ENCODE measurements at regions not wholly inside any gene's neighbourhood (a gene's known extent, or its start where the extent isn't known, plus 50 kb on each side); places are given as distances from the start of the nearest gene placed in this dataset.

DNA sequence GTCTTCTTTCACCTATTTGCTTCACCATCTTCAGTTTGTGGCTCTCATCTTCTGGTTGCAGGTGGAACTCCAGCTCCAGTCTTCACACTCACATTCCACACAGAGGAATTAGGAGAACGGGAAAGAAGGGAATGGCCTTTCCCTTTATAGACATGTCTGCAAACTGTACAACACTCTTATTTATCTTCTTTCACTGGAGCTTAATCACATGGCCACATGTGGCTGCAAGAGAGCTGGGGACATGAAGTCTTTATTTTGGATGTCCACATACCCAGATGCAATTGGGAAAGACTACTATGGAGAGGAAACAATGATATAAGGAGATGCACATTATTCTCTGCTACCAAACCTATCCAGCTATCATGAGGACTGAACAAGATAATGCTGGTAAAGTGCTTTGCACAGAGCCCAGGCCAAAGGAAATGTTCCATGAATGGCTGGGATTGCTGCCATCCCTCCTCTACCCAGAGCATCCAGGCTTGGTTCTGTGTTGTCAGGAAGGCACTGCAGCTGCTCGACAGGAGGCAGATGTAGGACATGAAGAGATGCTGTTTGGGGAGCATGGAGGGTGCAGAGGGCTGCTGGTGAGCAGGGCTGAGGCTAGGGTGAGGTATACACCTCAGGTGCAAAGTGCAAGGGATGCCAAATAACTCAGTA is 183.8 kb upstream of the TBX20 start:
- no peaks in the 10 kb centered on the region for H3K36me3 ChIP-seq (ENCODE audit: control insufficient read depth in 2 of 2, insufficient read depth in 2 of 2, low read length in 1 of 2)
- no peak overlapping the region for H3K27ac ChIP-seq (ENCODE audit: low read depth in 2 of 2, low read length in 1 of 2)
- H3K4me1 ChIP-seq (ENCODE audit: control insufficient read depth in 2 of 2, insufficient read depth in 2 of 2, low read length in 1 of 2) = no peaks in the 10 kb centered on the region
- no peak overlapping the region for H3K4me3 ChIP-seq (ENCODE audit: low read depth in 1 of 2, low read length in 2 of 2)
- WGBS, 2 donors = 74 to 75% methylated on average over 2 of the region's 2 CpGs
- H3K9me3 ChIP-seq (ENCODE audit: control insufficient read depth in 2 of 2, insufficient read depth in 1 of 2, low read depth in 1 of 2, low read length in 1 of 2) = no peaks in the 10 kb centered on the region
- H3K27me3 ChIP-seq (ENCODE audit: control insufficient read depth in 1 of 2, insufficient read depth in 2 of 2, low read length in 2 of 2) = no peaks in the 10 kb centered on the region

DNA sequence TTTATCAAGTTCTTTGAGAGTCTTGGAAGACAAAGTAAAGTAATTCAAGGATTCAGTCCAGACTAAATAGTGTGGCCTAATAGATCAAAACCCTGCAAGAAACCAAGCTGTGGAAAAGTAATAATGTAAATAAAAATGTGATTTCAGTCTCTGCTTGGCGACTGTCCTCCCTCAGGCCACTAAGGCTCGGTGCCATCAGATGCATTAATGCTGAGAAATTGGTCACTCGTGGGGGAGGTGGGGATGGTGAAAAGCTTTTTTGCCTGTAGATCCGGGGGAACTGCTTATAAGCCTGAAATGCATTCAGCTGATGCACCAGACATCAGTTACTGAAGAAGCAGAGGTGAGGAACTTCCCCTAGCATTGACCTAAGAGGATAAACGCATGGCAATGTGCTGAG is 182.6 kb upstream of the TBX20 start:
- Histone ChIP-seq H3K4me1 (ENCODE audit: control insufficient read depth in 2 of 2, insufficient read depth in 2 of 2, low read length in 1 of 2) (no peaks in the 10 kb centered on the region), H3K9me3 (ENCODE audit: control insufficient read depth in 2 of 2, insufficient read depth in 1 of 2, low read depth in 1 of 2, low read length in 1 of 2) (no peaks in the 10 kb centered on the region), H3K27ac (ENCODE audit: low read depth in 2 of 2, low read length in 1 of 2) (no peak overlapping the region), H3K4me3 (ENCODE audit: low read depth in 1 of 2, low read length in 2 of 2) (no peak overlapping the region), H3K27me3 (ENCODE audit: control insufficient read depth in 1 of 2, insufficient read depth in 2 of 2, low read length in 2 of 2) (no peaks in the 10 kb centered on the region), H3K36me3 (ENCODE audit: control insufficient read depth in 2 of 2, insufficient read depth in 2 of 2, low read length in 1 of 2) (no peaks in the 10 kb centered on the region)
- 56 to 68% methylated on average over 5 of the region's 5 CpGs for WGBS, 2 donors

DNA sequence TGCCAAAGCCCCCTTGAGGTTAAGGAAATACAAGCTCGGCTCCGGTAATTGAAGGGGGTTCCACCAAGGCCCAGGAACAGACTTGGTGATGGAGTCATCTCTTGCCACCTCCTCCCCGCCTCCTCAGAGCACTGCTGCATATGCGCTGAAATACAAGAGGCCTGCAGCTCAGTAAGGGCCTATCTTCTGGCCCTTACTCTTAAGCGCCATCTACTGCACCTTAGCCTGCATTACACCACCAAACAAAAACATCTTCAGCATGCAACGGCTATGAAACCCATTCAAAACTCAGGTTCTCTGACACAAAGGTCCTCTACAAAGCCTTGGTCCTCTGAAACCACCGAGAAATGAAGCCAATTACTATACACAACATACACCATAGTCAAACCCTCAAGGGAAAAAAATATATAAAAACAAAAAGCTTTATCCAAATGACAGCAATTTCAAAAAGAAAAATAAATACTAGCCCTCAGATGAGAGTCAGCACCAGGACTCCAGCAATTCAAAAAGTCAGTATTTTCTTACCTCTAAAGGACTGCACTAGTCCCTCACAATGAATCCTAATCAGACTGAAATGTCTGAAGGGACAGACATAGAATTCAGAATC is 176.8 kb upstream of the TBX20 start:
- 63 to 66% methylated on average over 7 of the region's 7 CpGs for WGBS, 2 donors
- H3K9me3 ChIP-seq (ENCODE audit: control insufficient read depth in 2 of 2, insufficient read depth in 1 of 2, low read depth in 1 of 2, low read length in 1 of 2) = peaks cover 0 to 3% of the 10 kb centered on the region in 2 donors
- H3K27ac ChIP-seq (ENCODE audit: low read depth in 2 of 2, low read length in 1 of 2) = no peak overlapping the region

GRCh38 chr7:35424869-35425495 is 171.1 kb upstream of the TBX20 start:
- H3K36me3 ChIP-seq (ENCODE audit: control insufficient read depth in 2 of 2, insufficient read depth in 2 of 2, low read length in 1 of 2) = no peaks in the 10 kb centered on the region
- H3K27me3 ChIP-seq (ENCODE audit: control insufficient read depth in 1 of 2, insufficient read depth in 2 of 2, low read length in 2 of 2) = no peaks in the 10 kb centered on the region
- no peaks in the 10 kb centered on the region for H3K4me1 ChIP-seq (ENCODE audit: control insufficient read depth in 2 of 2, insufficient read depth in 2 of 2, low read length in 1 of 2)
- 44 to 49% methylated on average over 4 of the region's 4 CpGs for WGBS, 2 donors
- peaks cover 0 to 3% of the 10 kb centered on the region in 2 donors for H3K9me3 ChIP-seq (ENCODE audit: control insufficient read depth in 2 of 2, insufficient read depth in 1 of 2, low read depth in 1 of 2, low read length in 1 of 2)
- H3K27ac ChIP-seq (ENCODE audit: low read depth in 2 of 2, low read length in 1 of 2) = no peak overlapping the region
- H3K4me3 ChIP-seq (ENCODE audit: low read depth in 1 of 2, low read length in 2 of 2) = no peak overlapping the region

More for the DNA sequence above, 176.8 kb upstream of the TBX20 start:
- H3K36me3 ChIP-seq (ENCODE audit: control insufficient read depth in 2 of 2, insufficient read depth in 2 of 2, low read length in 1 of 2) = no peaks in the 10 kb centered on the region
- no peak overlapping the region for H3K4me3 ChIP-seq (ENCODE audit: low read depth in 1 of 2, low read length in 2 of 2)
- H3K4me1 ChIP-seq (ENCODE audit: control insufficient read depth in 2 of 2, insufficient read depth in 2 of 2, low read length in 1 of 2) = no peaks in the 10 kb centered on the region
- H3K27me3 ChIP-seq (ENCODE audit: control insufficient read depth in 1 of 2, insufficient read depth in 2 of 2, low read length in 2 of 2) = no peaks in the 10 kb centered on the region

- no peak overlapping the region for H3K4me3 ChIP-seq (ENCODE audit: low read depth in 1 of 2, low read length in 2 of 2)
- no peaks in the 10 kb centered on the region for H3K4me1 ChIP-seq (ENCODE audit: control insufficient read depth in 2 of 2, insufficient read depth in 2 of 2, low read length in 1 of 2)
- H3K27me3 ChIP-seq (ENCODE audit: control insufficient read depth in 1 of 2, insufficient read depth in 2 of 2, low read length in 2 of 2) = no peaks in the 10 kb centered on the region
- WGBS, 2 donors = 77 to 78% methylated on average over 4 of the region's 4 CpGs
- no peaks in the 10 kb centered on the region for H3K36me3 ChIP-seq (ENCODE audit: control insufficient read depth in 2 of 2, insufficient read depth in 2 of 2, low read length in 1 of 2)
- no peak overlapping the region for H3K27ac ChIP-seq (ENCODE audit: low read depth in 2 of 2, low read length in 1 of 2)
- H3K9me3 ChIP-seq (ENCODE audit: control insufficient read depth in 2 of 2, insufficient read depth in 1 of 2, low read depth in 1 of 2, low read length in 1 of 2) = peaks cover 0 to 1% of the 10 kb centered on the region in 2 donors
These were observed 170.5 kb upstream of the TBX20 start for GRCh38 chr7:35424440-35424839.

GRCh38 chr7:35422715-35423114 is 168.8 kb upstream of the TBX20 start:
- Histone ChIP-seq H3K27ac (ENCODE audit: low read depth in 2 of 2, low read length in 1 of 2) (no peak overlapping the region), H3K9me3 (ENCODE audit: control insufficient read depth in 2 of 2, insufficient read depth in 1 of 2, low read depth in 1 of 2, low read length in 1 of 2) (no peaks in the 10 kb centered on the region), H3K4me1 (ENCODE audit: control insufficient read depth in 2 of 2, insufficient read depth in 2 of 2, low read length in 1 of 2) (no peaks in the 10 kb centered on the region), H3K27me3 (ENCODE audit: control insufficient read depth in 1 of 2, insufficient read depth in 2 of 2, low read length in 2 of 2) (no peaks in the 10 kb centered on the region), H3K4me3 (ENCODE audit: low read depth in 1 of 2, low read length in 2 of 2) (no peak overlapping the region), H3K36me3 (ENCODE audit: control insufficient read depth in 2 of 2, insufficient read depth in 2 of 2, low read length in 1 of 2) (no peaks in the 10 kb centered on the region)
- WGBS, 2 donors = 82 to 96% methylated on average over 2 of the region's 2 CpGs

DNA sequence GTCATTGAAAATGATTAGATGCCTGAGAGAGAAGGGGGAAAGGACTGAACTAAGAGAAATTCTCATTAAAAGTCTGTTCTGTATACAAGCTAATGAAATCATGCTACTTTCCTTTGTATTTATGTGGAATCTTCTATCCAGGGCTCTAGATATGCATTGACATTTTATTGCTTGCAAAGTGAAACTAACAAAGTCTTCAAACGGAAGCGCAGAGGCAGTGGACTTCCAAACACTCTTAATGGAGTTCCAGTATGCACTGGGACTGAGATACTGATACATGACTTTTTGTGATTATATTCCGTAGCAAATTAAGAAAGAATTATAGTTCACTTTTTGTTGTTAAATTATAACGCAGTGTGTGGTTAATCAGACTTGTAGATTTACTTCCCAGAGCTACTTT is 166.8 kb upstream of the TBX20 start:
- WGBS, 2 donors = 50 to 62% methylated on average over 4 of the region's 4 CpGs
- H3K36me3 ChIP-seq (ENCODE audit: control insufficient read depth in 2 of 2, insufficient read depth in 2 of 2, low read length in 1 of 2) = no peaks in the 10 kb centered on the region
- no peaks in the 10 kb centered on the region for H3K4me1 ChIP-seq (ENCODE audit: control insufficient read depth in 2 of 2, insufficient read depth in 2 of 2, low read length in 1 of 2)
- no peak overlapping the region for H3K4me3 ChIP-seq (ENCODE audit: low read depth in 1 of 2, low read length in 2 of 2)
- no peaks in the 10 kb centered on the region for H3K27me3 ChIP-seq (ENCODE audit: control insufficient read depth in 1 of 2, insufficient read depth in 2 of 2, low read length in 2 of 2)
- no peak overlapping the region for H3K27ac ChIP-seq (ENCODE audit: low read depth in 2 of 2, low read length in 1 of 2)
- no peaks in the 10 kb centered on the region for H3K9me3 ChIP-seq (ENCODE audit: control insufficient read depth in 2 of 2, insufficient read depth in 1 of 2, low read depth in 1 of 2, low read length in 1 of 2)

DNA sequence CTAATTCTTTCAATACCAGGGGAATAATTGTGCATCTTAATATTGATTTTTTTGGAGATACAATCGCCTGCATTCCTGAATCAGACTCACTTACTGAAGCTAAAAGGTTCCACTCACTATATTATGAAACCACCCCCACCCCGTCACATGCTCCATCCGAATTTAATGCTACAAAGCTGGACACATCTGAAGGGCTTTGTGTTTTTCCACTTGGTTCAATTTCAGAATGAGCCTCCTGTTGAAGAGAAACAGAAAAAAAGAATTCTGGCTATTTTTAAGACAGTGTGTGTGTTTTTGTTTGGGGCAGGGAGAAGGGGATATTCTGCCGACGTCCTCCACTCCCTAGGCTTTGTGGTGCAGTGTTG is 165.5 kb upstream of the TBX20 start:
- Histone ChIP-seq H3K27me3 (ENCODE audit: control insufficient read depth in 1 of 2, insufficient read depth in 2 of 2, low read length in 2 of 2) (no peaks in the 10 kb centered on the region), H3K36me3 (ENCODE audit: control insufficient read depth in 2 of 2, insufficient read depth in 2 of 2, low read length in 1 of 2) (no peaks in the 10 kb centered on the region), H3K9me3 (ENCODE audit: control insufficient read depth in 2 of 2, insufficient read depth in 1 of 2, low read depth in 1 of 2, low read length in 1 of 2) (peaks cover 0 to 3% of the 10 kb centered on the region in 2 donors), H3K27ac (ENCODE audit: low read depth in 2 of 2, low read length in 1 of 2) (no peak overlapping the region), H3K4me1 (ENCODE audit: control insufficient read depth in 2 of 2, insufficient read depth in 2 of 2, low read length in 1 of 2) (no peaks in the 10 kb centered on the region), H3K4me3 (ENCODE audit: low read depth in 1 of 2, low read length in 2 of 2) (no peak overlapping the region)
- 64 to 66% methylated on average over 5 of the region's 5 CpGs for WGBS, 2 donors

GRCh38 chr7:35418716-35419390 is 165.0 kb upstream of the TBX20 start:
- Histone ChIP-seq H3K4me1 (ENCODE audit: control insufficient read depth in 2 of 2, insufficient read depth in 2 of 2, low read length in 1 of 2) (no peaks in the 10 kb centered on the region), H3K9me3 (ENCODE audit: control insufficient read depth in 2 of 2, insufficient read depth in 1 of 2, low read depth in 1 of 2, low read length in 1 of 2) (peaks cover 0 to 3% of the 10 kb centered on the region in 2 donors), H3K27me3 (ENCODE audit: control insufficient read depth in 1 of 2, insufficient read depth in 2 of 2, low read length in 2 of 2) (no peaks in the 10 kb centered on the region), H3K27ac (ENCODE audit: low read depth in 2 of 2, low read length in 1 of 2) (no peak overlapping the region), H3K4me3 (ENCODE audit: low read depth in 1 of 2, low read length in 2 of 2) (no peak overlapping the region), H3K36me3 (ENCODE audit: control insufficient read depth in 2 of 2, insufficient read depth in 2 of 2, low read length in 1 of 2) (no peaks in the 10 kb centered on the region)
- WGBS, 2 donors = 67 to 72% methylated on average over 24 of the region's 24 CpGs
